ENCODE measurements at regions not wholly inside any gene's neighbourhood (a gene's known extent, or its start where the extent isn't known, plus 50 kb on each side); places are given as distances from the start of the nearest gene placed in this dataset.

- Mint-ChIP-seq H3K36me3 (ENCODE audit: insufficient read depth in 1 of 3, low read depth in 3 of 3) (peaks cover 0 to under 1% (median 0%) of the 10 kb centered on the region in 3 experiments; a peak in 1 of 7 replicates), H3K4me3 (no peak overlapping the region), H3K27me3 (ENCODE audit: low read depth) (no peaks in the 10 kb centered on the region), H3K4me1 (peaks cover 7 to 9% of the 10 kb centered on the region in 2 experiments; a peak in 2 of 4 replicates), H3K9me3 (0 out of 5 replicates have a peak, but pooled peaks cover 0 to under 1% of the 10 kb centered on the region in 2 experiments), H3K27ac (no peak overlapping the region)
- Histone ChIP-seq H2BK20ac (ENCODE audit: low read depth, low read length, poor library complexity, severe bottlenecking) (no peak overlapping the region), H3K27me3 (ENCODE audit: insufficient read depth, low read length) (no peaks in the 10 kb centered on the region), H3K4ac (ENCODE audit: low read depth, low read length) (no peak overlapping the region), H3K4me2 (ENCODE audit: insufficient read depth, insufficient read length, low read length) (no peak overlapping the region), H2BK120ac (ENCODE audit: low read depth, low read length, poor library complexity, severe bottlenecking) (no peak overlapping the region), H3K9me3 (ENCODE audit: control insufficient read depth, low read depth, low read length) (no peaks in the 10 kb centered on the region), H3K18ac (ENCODE audit: insufficient read length, low read depth, low read length) (no peak overlapping the region), H2BK12ac (ENCODE audit: insufficient read length, low read depth, low read length) (no peak overlapping the region), H2BK15ac (ENCODE audit: low read depth, low read length) (no peak overlapping the region), H4K5ac (ENCODE audit: insufficient read length, low read depth, low read length) (no peak overlapping the region), H2AFZ (ENCODE audit: low read length) (no peak overlapping the region), H4K91ac (ENCODE audit: insufficient read length, low read depth, low read length) (no peak overlapping the region), H3K56ac (ENCODE audit: insufficient read length, low read depth, low read length) (no peak overlapping the region), H4K20me1 (ENCODE audit: control insufficient read depth, insufficient read depth, insufficient read length) (no peaks in the 10 kb centered on the region), H3K23me2 (ENCODE audit: insufficient read length, low read depth, low read length, poor library complexity, severe bottlenecking) (no peaks in the 10 kb centered on the region), H2AK5ac (ENCODE audit: insufficient read length, low read length) (no peak overlapping the region), H3T11ph (ENCODE audit: low read length) (no peak overlapping the region), H4K8ac (replicated peaks; ENCODE audit: insufficient read length, low read depth, low read length) (no peak overlapping the region), H3K79me2 (ENCODE audit: insufficient read depth, low read length) (no peaks in the 10 kb centered on the region), H3K4me1 (ENCODE audit: insufficient read depth, low read length) (no peaks in the 10 kb centered on the region), H3K14ac (ENCODE audit: insufficient read depth, low read length) (no peak overlapping the region), H3K23ac (ENCODE audit: insufficient read length, low read depth, low read length) (no peak overlapping the region), H3K9ac (ENCODE audit: extremely low read depth, insufficient read length, low read length) (no peak overlapping the region), H3K79me1 (ENCODE audit: insufficient read depth, low read depth, low read length, poor library complexity, severe bottlenecking) (no peaks in the 10 kb centered on the region), H3K27ac (ENCODE audit: insufficient read length, low read depth, low read length) (no peak overlapping the region), H2BK5ac (ENCODE audit: insufficient read length, low read length) (no peak overlapping the region)
- TF ChIP-seq, protein P1, sequence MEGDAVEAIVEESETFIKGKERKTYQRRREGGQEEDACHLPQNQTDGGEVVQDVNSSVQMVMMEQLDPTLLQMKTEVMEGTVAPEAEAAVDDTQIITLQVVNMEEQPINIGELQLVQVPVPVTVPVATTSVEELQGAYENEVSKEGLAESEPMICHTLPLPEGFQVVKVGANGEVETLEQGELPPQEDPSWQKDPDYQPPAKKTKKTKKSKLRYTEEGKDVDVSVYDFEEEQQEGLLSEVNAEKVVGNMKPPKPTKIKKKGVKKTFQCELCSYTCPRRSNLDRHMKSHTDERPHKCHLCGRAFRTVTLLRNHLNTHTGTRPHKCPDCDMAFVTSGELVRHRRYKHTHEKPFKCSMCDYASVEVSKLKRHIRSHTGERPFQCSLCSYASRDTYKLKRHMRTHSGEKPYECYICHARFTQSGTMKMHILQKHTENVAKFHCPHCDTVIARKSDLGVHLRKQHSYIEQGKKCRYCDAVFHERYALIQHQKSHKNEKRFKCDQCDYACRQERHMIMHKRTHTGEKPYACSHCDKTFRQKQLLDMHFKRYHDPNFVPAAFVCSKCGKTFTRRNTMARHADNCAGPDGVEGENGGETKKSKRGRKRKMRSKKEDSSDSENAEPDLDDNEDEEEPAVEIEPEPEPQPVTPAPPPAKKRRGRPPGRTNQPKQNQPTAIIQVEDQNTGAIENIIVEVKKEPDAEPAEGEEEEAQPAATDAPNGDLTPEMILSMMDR (conservative IDR thresholded peaks at IDR 0.05): no peak
- WGBS (ENCODE audit: extremely low coverage, insufficient read length, low lambda C conversion rate): no CpG with 5 or more reads among the region's 2 CpGs
- no peak for DNase-seq
These were observed 383.5 kb downstream of the RASEF start for GRCh38 chr9:82679472-82679871.
